ENCODE measurements at regions not wholly inside any gene's neighbourhood (a gene's known extent, or its start where the extent isn't known, plus 50 kb on each side); places are given as distances from the start of the nearest gene placed in this dataset.

DNA sequence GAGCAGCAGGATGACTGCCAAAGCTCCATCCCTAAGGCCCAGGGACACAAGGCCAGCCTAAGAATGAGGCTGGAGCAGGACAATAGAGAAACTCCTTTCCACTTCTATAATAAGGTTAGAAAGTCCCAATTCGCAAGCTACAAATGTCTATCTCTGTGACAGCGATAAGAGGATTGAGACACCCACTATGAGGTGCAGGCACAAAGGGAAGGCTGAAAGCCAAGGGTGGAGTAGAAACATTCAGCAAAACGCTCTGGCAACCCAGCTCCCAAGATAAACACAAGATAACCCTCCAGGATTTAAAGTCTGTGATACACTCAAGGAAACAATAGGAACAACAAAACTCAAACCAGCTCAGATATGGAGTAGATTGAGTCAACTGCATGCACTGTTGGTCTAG, 418.0 kb upstream of the UBE2E3 start:
- Histone ChIP-seq H3K36me3 (ENCODE audit: low read depth) (no peaks in the 10 kb centered on the region), H3K4me1 (ENCODE audit: insufficient read depth) (peaks cover 2% of the 10 kb centered on the region; the same call in 1 of the 2 replicates), H3K27me3 (replicated peaks; ENCODE audit: insufficient read depth) (no peaks in the 10 kb centered on the region), H3K4me3 (no peak overlapping the region), H3K9me2 (ENCODE audit: insufficient read depth) (no peaks in the 10 kb centered on the region), H3K9me3 (ENCODE audit: low read depth) (no peaks in the 10 kb centered on the region), H3K79me2 (ENCODE audit: insufficient read depth) (no peaks in the 10 kb centered on the region), H3K27ac (no peak overlapping the region), H3F3A (ENCODE audit: insufficient read depth) (no peaks in the 10 kb centered on the region), H2AFZ (peak overlapping the region; percentile 74), H4K20me1 (ENCODE audit: insufficient read depth) (no peaks in the 10 kb centered on the region), H3K4me2 (ENCODE audit: unreplicated experiment) (no peak overlapping the region), H3K9ac (no peak overlapping the region)
- TF ChIP-seq EZH2 (IDR thresholded peaks at IDR 0.05; ENCODE audit: insufficient read depth, poor library complexity, severe bottlenecking) (no peak), EZH2phosphoT487 (IDR thresholded peaks at IDR 0.05; ENCODE audit: insufficient read depth, low read depth) (no peak)
- in situ Hi-C loops (cut with MboI), result no loop called here
- DNase-seq, result no peak
- WGBS, 2 experiments (ENCODE audit: low coverage in 1 of 2, low lambda C conversion rate in 2 of 2, missing lambda C conversion rate in 2 of 2), result 58 to 60% methylated on average over 3 of the region's 3 CpGs

DNA sequence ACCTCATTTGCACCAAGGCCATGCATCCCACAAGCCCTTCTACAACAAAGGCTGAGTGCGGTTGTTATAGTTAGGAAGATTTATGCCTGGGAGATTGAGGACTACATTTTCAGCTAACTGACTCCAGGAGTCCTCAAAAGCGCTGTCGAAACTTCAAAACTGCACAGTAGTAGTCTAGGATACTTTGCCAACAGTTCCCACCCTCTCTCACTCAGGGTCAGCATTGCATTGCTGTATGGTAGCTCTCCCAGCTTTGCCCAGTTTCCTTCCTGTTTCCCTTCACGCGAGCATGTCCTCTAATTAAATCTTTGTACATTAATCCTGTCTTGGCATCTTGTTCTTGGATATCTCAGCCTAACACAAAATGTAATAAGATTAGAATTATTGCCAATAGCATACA, 420.6 kb upstream of the UBE2E3 start:
- H3K79me2 ChIP-seq (ENCODE audit: insufficient read depth), result no peaks in the 10 kb centered on the region
- no peaks in the 10 kb centered on the region for H3K9me3 ChIP-seq (ENCODE audit: low read depth)
- H3K4me3 ChIP-seq, result no peak overlapping the region
- H3K4me2 ChIP-seq (ENCODE audit: unreplicated experiment), result no peak overlapping the region
- peak overlapping the region; percentile 17; the same call in 1 of the 2 replicates for H2AFZ ChIP-seq
- no peak for DNase-seq
- no peaks in the 10 kb centered on the region for H3K9me2 ChIP-seq (ENCODE audit: insufficient read depth)
- H4K20me1 ChIP-seq (ENCODE audit: insufficient read depth), result no peaks in the 10 kb centered on the region
- no peaks in the 10 kb centered on the region for H3K27me3 ChIP-seq (replicated peaks; ENCODE audit: insufficient read depth)
- H3K27ac ChIP-seq, result no peak overlapping the region
- no peaks in the 10 kb centered on the region for H3K36me3 ChIP-seq (ENCODE audit: low read depth)
- in situ Hi-C loops (cut with MboI), result no loop called here
- WGBS, 2 experiments (ENCODE audit: low coverage in 1 of 2, low lambda C conversion rate in 2 of 2, missing lambda C conversion rate in 2 of 2), result 37 to 41% methylated on average over 5 of the region's 5 CpGs
- TF ChIP-seq EZH2phosphoT487 (IDR thresholded peaks at IDR 0.05; ENCODE audit: insufficient read depth, low read depth) (no peak), EZH2 (IDR thresholded peaks at IDR 0.05; ENCODE audit: insufficient read depth, poor library complexity, severe bottlenecking) (no peak)
- no peaks in the 10 kb centered on the region for H3K4me1 ChIP-seq (ENCODE audit: insufficient read depth)
- H3K9ac ChIP-seq, result no peak overlapping the region
- H3F3A ChIP-seq (ENCODE audit: insufficient read depth), result no peaks in the 10 kb centered on the region

DNA sequence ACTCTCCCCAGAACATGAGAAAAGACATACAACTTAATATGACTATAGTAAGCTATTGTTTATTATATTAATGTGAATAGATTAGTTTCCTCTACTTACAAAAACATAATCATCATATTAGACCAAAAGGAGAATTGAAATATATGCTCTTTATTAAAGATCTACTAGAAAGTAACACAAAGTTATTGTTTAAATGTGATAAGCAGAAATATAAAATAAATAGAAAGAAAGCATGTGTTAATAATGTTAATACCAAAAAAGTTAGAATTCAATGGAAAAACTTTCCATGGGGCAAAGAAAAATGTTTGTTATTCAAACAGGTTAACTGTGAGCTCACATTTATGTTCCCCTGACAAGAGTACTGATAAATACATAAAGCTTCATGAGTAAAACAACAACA, 421.4 kb upstream of the UBE2E3 start:
- Histone ChIP-seq H3K9me3 (ENCODE audit: low read depth) (no peaks in the 10 kb centered on the region), H3K27me3 (replicated peaks; ENCODE audit: insufficient read depth) (no peaks in the 10 kb centered on the region), H3K27ac (no peak overlapping the region), H3F3A (ENCODE audit: insufficient read depth) (no peaks in the 10 kb centered on the region), H3K4me3 (no peak overlapping the region), H2AFZ (no peak overlapping the region), H4K20me1 (ENCODE audit: insufficient read depth) (no peaks in the 10 kb centered on the region), H3K79me2 (ENCODE audit: insufficient read depth) (no peaks in the 10 kb centered on the region), H3K36me3 (ENCODE audit: low read depth) (no peaks in the 10 kb centered on the region), H3K4me1 (ENCODE audit: insufficient read depth) (no peaks in the 10 kb centered on the region), H3K4me2 (ENCODE audit: unreplicated experiment) (no peak overlapping the region), H3K9ac (no peak overlapping the region), H3K9me2 (ENCODE audit: insufficient read depth) (no peaks in the 10 kb centered on the region)
- no peak for TF ChIP-seq EZH2phosphoT487 (IDR thresholded peaks at IDR 0.05; ENCODE audit: insufficient read depth, low read depth)
- no peak for TF ChIP-seq EZH2 (IDR thresholded peaks at IDR 0.05; ENCODE audit: insufficient read depth, poor library complexity, severe bottlenecking)
- in situ Hi-C loops (cut with MboI), result no loop called here
- no peak for DNase-seq

DNA sequence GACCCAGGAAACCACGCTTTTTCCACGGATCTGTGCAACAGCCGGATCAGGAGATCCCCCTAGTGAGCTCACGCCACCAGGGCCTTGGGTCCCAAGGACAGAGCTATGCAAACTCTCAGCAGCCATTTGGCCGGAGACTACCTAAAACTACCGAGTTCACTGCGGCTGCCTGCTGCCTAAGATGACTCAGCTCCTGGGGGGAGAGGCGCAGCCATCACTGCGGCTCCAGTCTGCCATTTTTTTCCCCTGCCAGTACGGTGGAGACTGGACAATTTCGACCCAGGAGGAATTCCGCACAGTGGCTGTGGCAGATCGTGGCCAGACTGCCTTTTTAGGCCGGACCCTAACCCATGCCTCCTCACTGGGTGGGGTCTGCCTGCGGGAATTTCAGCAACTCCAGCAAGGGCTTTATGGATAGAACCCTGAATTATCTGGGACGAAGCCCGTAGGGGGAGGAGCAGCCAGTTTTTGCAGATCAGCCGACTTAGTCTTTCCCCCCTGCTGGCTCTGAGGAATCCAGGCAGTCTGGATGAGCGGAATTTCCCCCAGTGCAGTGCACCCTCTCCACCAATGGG, 424.9 kb upstream of the UBE2E3 start:
- DNase-seq, result no peak
- Histone ChIP-seq H3K36me3 (ENCODE audit: low read depth) (no peaks in the 10 kb centered on the region), H3F3A (ENCODE audit: insufficient read depth) (no peaks in the 10 kb centered on the region), H4K20me1 (ENCODE audit: insufficient read depth) (no peaks in the 10 kb centered on the region), H3K4me3 (no peak overlapping the region), H3K9me2 (ENCODE audit: insufficient read depth) (no peaks in the 10 kb centered on the region), H3K27me3 (replicated peaks; ENCODE audit: insufficient read depth) (no peaks in the 10 kb centered on the region), H3K4me1 (ENCODE audit: insufficient read depth) (no peaks in the 10 kb centered on the region), H3K27ac (no peak overlapping the region), H3K79me2 (ENCODE audit: insufficient read depth) (no peaks in the 10 kb centered on the region), H3K9ac (no peak overlapping the region), H2AFZ (no peak overlapping the region), H3K4me2 (ENCODE audit: unreplicated experiment) (no peak overlapping the region), H3K9me3 (ENCODE audit: low read depth) (no peaks in the 10 kb centered on the region)
- in situ Hi-C loops (cut with MboI), result no loop called here
- 91 to 92% methylated on average over 19 of the region's 19 CpGs for WGBS, 2 experiments (ENCODE audit: low coverage in 1 of 2, low lambda C conversion rate in 2 of 2, missing lambda C conversion rate in 2 of 2)
- no peak for TF ChIP-seq EZH2 (IDR thresholded peaks at IDR 0.05; ENCODE audit: insufficient read depth, poor library complexity, severe bottlenecking)
- no peak for TF ChIP-seq EZH2phosphoT487 (IDR thresholded peaks at IDR 0.05; ENCODE audit: insufficient read depth, low read depth)

DNA sequence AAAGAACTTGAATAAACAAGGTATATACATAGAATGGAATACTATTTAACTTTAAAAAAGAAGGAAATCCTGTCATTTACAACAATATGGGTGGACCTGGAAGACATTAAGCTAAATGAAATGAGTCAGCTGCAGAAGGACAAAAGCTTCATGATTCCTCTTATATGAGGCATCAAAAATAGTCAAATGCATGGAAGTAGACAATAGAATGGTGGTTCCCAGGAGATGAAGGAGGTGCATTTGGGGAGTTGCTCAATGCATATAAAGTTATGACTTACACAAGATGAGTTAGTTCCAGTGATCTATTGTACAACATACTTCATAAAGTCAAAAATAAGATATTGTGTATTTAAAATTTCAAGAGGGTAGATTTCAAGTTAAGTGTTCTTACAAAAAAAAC, 426.1 kb upstream of the UBE2E3 start:
- H3K79me2 ChIP-seq (ENCODE audit: insufficient read depth), result no peaks in the 10 kb centered on the region
- no peak overlapping the region for H3K9ac ChIP-seq
- H4K20me1 ChIP-seq (ENCODE audit: insufficient read depth), result no peaks in the 10 kb centered on the region
- no peak overlapping the region for H3K4me3 ChIP-seq
- H3K27ac ChIP-seq, result no peak overlapping the region
- H3K27me3 ChIP-seq (replicated peaks; ENCODE audit: insufficient read depth), result no peaks in the 10 kb centered on the region
- H3K4me2 ChIP-seq (ENCODE audit: unreplicated experiment), result no peak overlapping the region
- no peak for DNase-seq
- no peaks in the 10 kb centered on the region for H3K36me3 ChIP-seq (ENCODE audit: low read depth)
- H3K9me3 ChIP-seq (ENCODE audit: low read depth), result no peaks in the 10 kb centered on the region
- no peaks in the 10 kb centered on the region for H3K9me2 ChIP-seq (ENCODE audit: insufficient read depth)
- in situ Hi-C loops (cut with MboI), result no loop called here
- H2AFZ ChIP-seq, result no peak overlapping the region
- no peaks in the 10 kb centered on the region for H3K4me1 ChIP-seq (ENCODE audit: insufficient read depth)
- TF ChIP-seq EZH2 (IDR thresholded peaks at IDR 0.05; ENCODE audit: insufficient read depth, poor library complexity, severe bottlenecking) (no peak), EZH2phosphoT487 (IDR thresholded peaks at IDR 0.05; ENCODE audit: insufficient read depth, low read depth) (no peak)
- H3F3A ChIP-seq (ENCODE audit: insufficient read depth), result no peaks in the 10 kb centered on the region
